Kidney capillary endothelial cell (primary cell): ENCODE measurements at regions not wholly inside any gene's neighbourhood (a gene's known extent, or its start where the extent isn't known, plus 50 kb on each side); places are given as distances from the start of the nearest gene placed in this dataset.
"Not testable (repeated sequence)": the region's sequence is repeated elsewhere in the genome, so short reads cannot be mapped to it uniquely, and the experiment has no call there.

ENCODE experiments used
- DNase-seq: peaks from one replicate; pipeline ENCODE4 v3.0.0-alpha.2; 2018; ENCODE audit warnings: low spot score

GRCh38 chr5:71771191-71771590 lies 52.1 kb downstream of the CARTPT start:
- DNase-seq = no peak

GRCh38 chr5:71778678-71779276 lies 59.7 kb downstream of the CARTPT start:
- peak; percentile 47 for DNase-seq

- no peak for DNase-seq
These were observed 61.5 kb downstream of the CARTPT start for GRCh38 chr5:71780597-71780996.

GRCh38 chr5:71782393-71782770 lies 63.3 kb downstream of the CARTPT start:
- no peak for DNase-seq

GRCh38 chr5:71782771-71783770 lies 64.0 kb downstream of the CARTPT start:
- DNase-seq = peak; percentile 79

- DNase-seq = no peak
These were observed 64.8 kb downstream of the CARTPT start for GRCh38 chr5:71783891-71784290.

- no peak for DNase-seq
These were observed 67.4 kb downstream of the CARTPT start for GRCh38 chr5:71786337-71787055.

- no peak for DNase-seq
These were observed 69.7 kb downstream of the CARTPT start for GRCh38 chr5:71788794-71789193.

GRCh38 chr5:71789746-71790145 lies 70.7 kb downstream of the CARTPT start:
- DNase-seq = no peak

GRCh38 chr5:71790433-71790832 lies 71.4 kb downstream of the CARTPT start:
- DNase-seq = no peak

GRCh38 chr5:71792041-71792440 lies 73.0 kb downstream of the CARTPT start:
- DNase-seq = not testable (repeated sequence)

GRCh38 chr5:71794061-71794695 lies 75.1 kb downstream of the CARTPT start:
- DNase-seq = no peak

- no peak for DNase-seq
These were observed 83.6 kb downstream of the CARTPT start for GRCh38 chr5:71802673-71803072.

- DNase-seq = no peak
These were observed 87.6 kb downstream of the CARTPT start for GRCh38 chr5:71806711-71807110.

- DNase-seq = no peak
These were observed 88.8 kb downstream of the CARTPT start for GRCh38 chr5:71807909-71808308.

GRCh38 chr5:71809446-71809845 lies 90.4 kb downstream of the CARTPT start:
- no peak for DNase-seq

- DNase-seq = no peak
These were observed 90.9 kb downstream of the CARTPT start for GRCh38 chr5:71810023-71810422.

- no peak for DNase-seq
These were observed 91.6 kb downstream of the CARTPT start for GRCh38 chr5:71810471-71811195.

GRCh38 chr5:71811779-71812178 lies 92.7 kb downstream of the CARTPT start:
- no peak for DNase-seq

- peak; percentile 20 for DNase-seq
These were observed 97.2 kb downstream of the CARTPT start for GRCh38 chr5:71816307-71816706.

GRCh38 chr5:71817891-71818290 lies 98.8 kb downstream of the CARTPT start:
- no peak for DNase-seq

- DNase-seq = no peak
These were observed 102.0 kb downstream of the CARTPT start for GRCh38 chr5:71821029-71821428.
